A549 (cell line): ENCODE measurements at regions not wholly inside any gene's neighbourhood (a gene's known extent, or its start where the extent isn't known, plus 50 kb on each side); places are given as distances from the start of the nearest gene placed in this dataset.

Experiments used
- CEBPB ChIP-seq, 2 experiments: fragments of >200 bp in 1 of 2; sonication (Bioruptor Twin) in 1 of 2; formaldehyde crosslinking in 1 of 2; IDR thresholded peaks; 2 replicates each; pipeline ENCODE4 v1.6.1; 2012 to 2016
- CHD2 ChIP-seq: fragments of 150-350 bp; IDR thresholded peaks from 2 replicates; pipeline ENCODE4 v1.6.1; 2014; ENCODE audit warnings: low read length; ENCODE audit not compliant: partially characterized antibody
- CTCF ChIP-seq: fragments of >200 bp; sonication (Bioruptor Twin); formaldehyde crosslinking; IDR thresholded peaks from 3 replicates; pipeline ENCODE4 v1.5.1; 2016
- EP300 ChIP-seq, 2 experiments: fragments of >200 bp; sonication (Bioruptor Twin); formaldehyde crosslinking; IDR thresholded peaks; 2 replicates in 1 of 2; 3 replicates in 1 of 2; pipeline ENCODE4 v1.6.1; 2016 to 2017
- HDAC2 ChIP-seq: fragments of 200-600 bp; sonication (generic); IDR thresholded peaks from 2 replicates; pipeline ENCODE4 v1.6.1; 2016
- MAZ ChIP-seq: fragments of 150-350 bp; IDR thresholded peaks from 2 replicates; pipeline ENCODE4 v1.6.1; 2014; ENCODE audit warnings: antibody characterized with exemption, low read depth, low read length, borderline replicate concordance
- RCOR1 ChIP-seq: fragments of 150-350 bp; IDR thresholded peaks from 2 replicates; pipeline ENCODE4 v1.6.1; 2014; ENCODE audit warnings: antibody characterized with exemption, low read length, low read depth
- RFX5 ChIP-seq: fragments of 450-650 bp; IDR thresholded peaks from 2 replicates; pipeline ENCODE4 v1.7.1; 2014; ENCODE audit warnings: antibody characterized with exemption, mild to moderate bottlenecking, moderate library complexity

GRCh38 chr1:175887521-175887920 lies 144.1 kb upstream of the TNR start:
- TF ChIP-seq EP300 (IDR thresholded peaks at IDR 0.05) (no peak), CTCF (no peak), MAZ (no peak), CHD2 (no peak), RCOR1 (no peak), CEBPB (IDR thresholded peaks at IDR 0.05) (no peak), HDAC2 (no peak), RFX5 (no peak)
